HEK293T (cell line): ENCODE measurements at regions not wholly inside any gene's neighbourhood (a gene's known extent, or its start where the extent isn't known, plus 50 kb on each side); places are given as distances from the start of the nearest gene placed in this dataset.

ENCODE experiments used
- ARNT ChIP-seq: fragments of 450-650 bp; IDR thresholded peaks from 2 replicates; pipeline ENCODE4 v1.6.1; 2017; ENCODE audit warnings: mild to moderate bottlenecking
- BHLHE40 ChIP-seq: fragments of 450-650 bp; IDR thresholded peaks from 2 replicates; pipeline ENCODE4 v1.6.1; 2016; ENCODE audit warnings: mild to moderate bottlenecking, moderate library complexity, borderline replicate concordance
- CTBP1 ChIP-seq: fragments of 450-650 bp; IDR thresholded peaks from 2 replicates; pipeline ENCODE4 v1.6.1; 2016; ENCODE audit warnings: borderline replicate concordance
- ELF4 ChIP-seq: fragments of 450-650 bp; IDR thresholded peaks from 2 replicates; pipeline ENCODE4 v1.6.1; 2017; ENCODE audit warnings: antibody characterized with exemption
- FOXA1 ChIP-seq: fragments of 450-650 bp; IDR thresholded peaks from 2 replicates; pipeline ENCODE4 v1.6.1; 2016; ENCODE audit warnings: mild to moderate bottlenecking
- FOXM1 ChIP-seq: fragments of 450-650 bp; IDR thresholded peaks from 2 replicates; pipeline ENCODE4 v1.6.1; 2017; ENCODE audit warnings: mild to moderate bottlenecking, borderline replicate concordance
- HDGF ChIP-seq: fragments of 450-650 bp; IDR thresholded peaks from 2 replicates; pipeline ENCODE4 v1.6.1; 2017; ENCODE audit warnings: antibody characterized with exemption, borderline replicate concordance
- L3MBTL2 ChIP-seq: fragments of 450-650 bp; conservative IDR thresholded peaks from 2 replicates; pipeline ENCODE4 v1.6.1; 2016; ENCODE audit warnings: mild to moderate bottlenecking
- LEF1 ChIP-seq: fragments of 450-650 bp; IDR thresholded peaks from 2 replicates; pipeline ENCODE4 v1.6.1; 2017; ENCODE audit warnings: mild to moderate bottlenecking, borderline replicate concordance
- NFRKB ChIP-seq: fragments of 450-650 bp; IDR thresholded peaks from 2 replicates; pipeline ENCODE4 v1.6.1; 2016; ENCODE audit warnings: mild to moderate bottlenecking, moderate library complexity
- SP1 ChIP-seq: fragments of 450-650 bp; IDR thresholded peaks from 2 replicates; pipeline ENCODE4 v1.6.1; 2017
- SUZ12 ChIP-seq: fragments of 450-650 bp; IDR thresholded peaks from 2 replicates; pipeline ENCODE4 v1.6.1; 2016; ENCODE audit warnings: mild to moderate bottlenecking
- TARDBP ChIP-seq: fragments of 450-650 bp; IDR thresholded peaks from 2 replicates; pipeline ENCODE4 v1.6.1; 2016
- ZNF384 ChIP-seq: fragments of 450-650 bp; IDR thresholded peaks from 2 replicates; pipeline ENCODE4 v1.6.1; 2016

GRCh38 chr1:37124501-37124900 lies 90.2 kb upstream of the GRIK3 start:
- no peak for TF ChIP-seq SP1
- TF ChIP-seq ZNF384 = no peak
- TF ChIP-seq FOXA1 = no peak
- TF ChIP-seq SUZ12 = no peak
- no peak for TF ChIP-seq NFRKB
- TF ChIP-seq FOXM1 = no peak
- TF ChIP-seq ARNT = no peak
- TF ChIP-seq TARDBP = no peak
- TF ChIP-seq LEF1 = no peak
- no peak for TF ChIP-seq L3MBTL2
- TF ChIP-seq CTBP1 = no peak
- no peak for TF ChIP-seq ELF4
- no peak for TF ChIP-seq BHLHE40
- TF ChIP-seq HDGF = no peak
